RPMI8226 (cell line): ENCODE measurements at regions not wholly inside any gene's neighbourhood (a gene's known extent, or its start where the extent isn't known, plus 50 kb on each side); places are given as distances from the start of the nearest gene placed in this dataset.
"Not testable (repeated sequence)": the region's sequence is repeated elsewhere in the genome, so short reads cannot be mapped to it uniquely, and the experiment has no call there.

Source experiments
- DNase-seq: peaks from one replicate; pipeline ENCODE4 v3.0.0-alpha.2; 2015

GRCh38 chr9:108393481-108394001 is 462.2 kb downstream of the ACTL7B start:
- DNase-seq: not testable (repeated sequence)

GRCh38 chr9:108392877-108393276 is 462.9 kb downstream of the ACTL7B start:
- no peak for DNase-seq

- DNase-seq: no peak
These were observed 466.7 kb downstream of the ACTL7B start for GRCh38 chr9:108389056-108389455.

GRCh38 chr9:108386859-108387384 is 468.9 kb downstream of the ACTL7B start:
- DNase-seq: no peak

- DNase-seq: no peak
These were observed 469.8 kb downstream of the ACTL7B start for GRCh38 chr9:108386032-108386431.

- DNase-seq: no peak
These were observed 472.0 kb downstream of the ACTL7B start for GRCh38 chr9:108383796-108384195.

GRCh38 chr9:108382310-108382709 is 473.5 kb downstream of the ACTL7B start:
- DNase-seq: no peak

- no peak for DNase-seq
These were observed 477.9 kb downstream of the ACTL7B start for GRCh38 chr9:108377881-108378280.

- DNase-seq: no peak
These were observed 478.4 kb downstream of the ACTL7B start for GRCh38 chr9:108377382-108377781.

GRCh38 chr9:108376140-108376539 is 479.6 kb downstream of the ACTL7B start:
- DNase-seq: no peak

GRCh38 chr9:108374626-108375025 is 481.2 kb downstream of the ACTL7B start:
- no peak for DNase-seq

- no peak for DNase-seq
These were observed 488.6 kb downstream of the ACTL7B start for GRCh38 chr9:108367188-108367587.

GRCh38 chr9:108363311-108363710 is 492.5 kb downstream of the ACTL7B start:
- no peak for DNase-seq

GRCh38 chr9:108360304-108360703 is 495.5 kb downstream of the ACTL7B start:
- no peak for DNase-seq

- no peak for DNase-seq
These were observed 499.0 kb downstream of the ACTL7B start for GRCh38 chr9:108356806-108357205.

GRCh38 chr9:108351571-108351970 is 504.2 kb downstream of the ACTL7B start:
- DNase-seq: no peak

- no peak for DNase-seq
These were observed 508.2 kb downstream of the ACTL7B start for GRCh38 chr9:108347463-108348188.

- DNase-seq: no peak
These were observed 510.0 kb downstream of the ACTL7B start for GRCh38 chr9:108345826-108346225.

- DNase-seq: no peak
These were observed 516.5 kb downstream of the ACTL7B start for GRCh38 chr9:108339251-108339650.

- DNase-seq: no peak
These were observed 519.2 kb downstream of the ACTL7B start for GRCh38 chr9:108336575-108336974.

GRCh38 chr9:108333530-108333983 is 522.2 kb downstream of the ACTL7B start:
- no peak for DNase-seq

GRCh38 chr9:108331596-108331995 is 524.2 kb downstream of the ACTL7B start:
- DNase-seq: no peak

- no peak for DNase-seq
These were observed 530.4 kb downstream of the ACTL7B start for GRCh38 chr9:108325406-108325805.

GRCh38 chr9:108323615-108324014 is 532.2 kb downstream of the ACTL7B start:
- DNase-seq: no peak
